SK-N-SH (cell line): ENCODE measurements at regions not wholly inside any gene's neighbourhood (a gene's known extent, or its start where the extent isn't known, plus 50 kb on each side); places are given as distances from the start of the nearest gene placed in this dataset.

Experiments used
- CTCF ChIA-PET: fragments of 300-600, 350-600 bp; formaldehyde crosslinking; extraction: SDS; loops from one replicate; lab custom pipeline; 2021; lab: Yijun Ruan, JAX
- POLR2A ChIA-PET: fragments of 350-600 bp; sonication (Branson Sonifier 250); formaldehyde crosslinking; extraction: SDS; loops from one replicate; lab custom pipeline; 2020; ENCODE audit warnings: antibody characterized with exemption, inconsistent platforms; lab: Yijun Ruan, JAX
- DNase-seq: peaks from one replicate; pipeline ENCODE4 v3.0.0; 2012
- H2AFZ ChIP-seq: fragments of 200-600 bp; sonication (generic); 2 replicates; pipeline ENCODE4 v1.8.1; 2016; ENCODE audit warnings: antibody characterized with exemption, mild to moderate bottlenecking, low read depth
- H3F3A ChIP-seq: fragments of 200-600 bp; sonication (generic); replicated peaks from 2 replicates; pipeline ENCODE3; 2016; ENCODE audit warnings: antibody characterized with exemption, mild to moderate bottlenecking; ENCODE audit not compliant: insufficient read depth
- H3K27ac ChIP-seq, 2 experiments: fragments of 200-500 bp in 1 of 2; fragments of 200-600 bp in 1 of 2; sonication (Bioruptor generic) in 1 of 2; sonication (generic), shearing (Covaris generic) in 1 of 2; 2 replicates each; pipeline versions ENCODE4 v1.5.1 to v1.6.1; 2014 to 2016; ENCODE audit warnings: low read depth in 2 of 2, inconsistent platforms in 1 of 2, low read length in 1 of 2, mild to moderate bottlenecking in 1 of 2, mixed read lengths in 1 of 2
- H3K27me3 ChIP-seq: fragments of 200-600 bp; sonication (generic), shearing (Covaris generic); 2 replicates; pipeline ENCODE4 v1.6.1; 2016; ENCODE audit warnings: mixed run types; ENCODE audit not compliant: insufficient read depth
- H3K36me3 ChIP-seq, 2 experiments: fragments of 200-500 bp in 1 of 2; fragments of 200-600 bp in 1 of 2; sonication (Bioruptor generic) in 1 of 2; sonication (generic) in 1 of 2; replicated peaks in 1 of 2; 2 replicates each; pipeline versions ENCODE3 to v1.5.1; 2014 to 2016; ENCODE audit warnings: low read length in 1 of 2, mild to moderate bottlenecking in 1 of 2; ENCODE audit not compliant: insufficient read depth in 2 of 2, control insufficient read depth in 1 of 2
- H3K4me1 ChIP-seq, 2 experiments: fragments of 200-500 bp in 1 of 2; fragments of 200-600 bp in 1 of 2; sonication (Bioruptor generic) in 1 of 2; sonication (generic), shearing (Covaris generic) in 1 of 2; 2 replicates each; pipeline versions ENCODE4 v1.5.1 to v1.6.1; 2014 to 2016; ENCODE audit warnings: low read depth in 1 of 2, low read length in 1 of 2, mixed run types in 1 of 2; ENCODE audit not compliant: insufficient read depth in 2 of 2, control insufficient read depth in 1 of 2
- H3K4me2 ChIP-seq: fragments of 200-600 bp; sonication (generic), shearing (Covaris generic); 2 replicates; pipeline ENCODE4 v1.6.1; 2017; ENCODE audit warnings: mixed run types
- H3K4me3 ChIP-seq, 2 experiments: fragments of 200-500 bp in 1 of 2; fragments of 200-600 bp in 1 of 2; sonication (Bioruptor generic) in 1 of 2; sonication (generic), shearing (Covaris generic) in 1 of 2; 2 replicates each; pipeline versions ENCODE4 v1.5.1 to v1.8.1; 2014 to 2016; ENCODE audit warnings: low read depth in 2 of 2, inconsistent platforms in 1 of 2, low read length in 1 of 2, mild to moderate bottlenecking in 1 of 2, mixed read lengths in 1 of 2, moderate library complexity in 1 of 2
- H3K79me2 ChIP-seq: fragments of 200-600 bp; sonication (generic); 2 replicates; pipeline ENCODE4 v1.8.1; 2017; ENCODE audit warnings: mild to moderate bottlenecking; ENCODE audit not compliant: insufficient read depth
- H3K9ac ChIP-seq: fragments of 200-600 bp; sonication (generic); 2 replicates; pipeline ENCODE4 v1.6.1; 2017; ENCODE audit warnings: mixed run types
- H3K9me2 ChIP-seq: fragments of 200-600 bp; sonication (generic); 2 replicates; pipeline ENCODE4 v1.6.1; 2017; ENCODE audit warnings: mixed run types
- H3K9me3 ChIP-seq: fragments of 200-600 bp; sonication (generic); 2 replicates; pipeline ENCODE4 v1.6.1; 2017; ENCODE audit warnings: mixed run types, mild to moderate bottlenecking, moderate library complexity
- H4K20me1 ChIP-seq: fragments of 200-600 bp; sonication (generic); 2 replicates; pipeline ENCODE4 v1.6.1; 2017; ENCODE audit warnings: mild to moderate bottlenecking, mixed run types; ENCODE audit not compliant: insufficient read depth
- CHD2 ChIP-seq: fragments of 150-350 bp; IDR thresholded peaks from 2 replicates; pipeline ENCODE4 v1.6.1; 2018; ENCODE audit warnings: low read length; ENCODE audit not compliant: partially characterized antibody
- CTCF ChIP-seq: fragments of 200-600 bp; sonication (generic); IDR thresholded peaks from 2 replicates; pipeline ENCODE4 v1.6.1; 2017; ENCODE audit warnings: antibody characterized with exemption, mild to moderate bottlenecking, moderate library complexity
- EP300 ChIP-seq, 2 experiments: IDR thresholded peaks; 2 replicates each; pipeline versions ENCODE4 v1.4.0 to v1.6.1; 2012; ENCODE audit warnings: borderline replicate concordance in 1 of 2, low read depth in 1 of 2, low read length in 1 of 2
- FOSL2 ChIP-seq: IDR thresholded peaks from 2 replicates; pipeline ENCODE4 v1.4.0; 2012; ENCODE audit warnings: low read depth, mild to moderate bottlenecking, moderate library complexity, borderline replicate concordance
- FOXJ3 ChIP-seq: sonication (generic); formaldehyde crosslinking; IDR thresholded peaks from 2 replicates; pipeline ENCODE4 v1.5.1; 2020; ENCODE audit warnings: mild to moderate bottlenecking, missing genetic modification reagents
- GABPA ChIP-seq: IDR thresholded peaks from 2 replicates; pipeline ENCODE4 v1.4.0; 2012; ENCODE audit warnings: low read depth, mild to moderate bottlenecking
- GATA2 ChIP-seq: sonication (generic); formaldehyde crosslinking; IDR thresholded peaks from 2 replicates; pipeline ENCODE4 v1.5.0; 2020; ENCODE audit warnings: mild to moderate bottlenecking, missing genetic modification reagents
- IRF3 ChIP-seq: fragments of 150-350 bp; IDR thresholded peaks from 2 replicates; pipeline ENCODE4 v1.6.1; 2016; ENCODE audit warnings: mild to moderate bottlenecking, low read depth, low read length
- MAX ChIP-seq: IDR thresholded peaks from 2 replicates; pipeline ENCODE4 v1.4.0; 2012; ENCODE audit warnings: low read depth
- MEF2A ChIP-seq: IDR thresholded peaks from 2 replicates; pipeline ENCODE4 v1.4.0; 2012; ENCODE audit warnings: low read depth, borderline replicate concordance
- MXI1 ChIP-seq: IDR thresholded peaks from 2 replicates; pipeline ENCODE4 v1.6.1; 2012; ENCODE audit warnings: mild to moderate bottlenecking, low read depth, low read length, improper control_type of control experiment
- NFIC ChIP-seq: IDR thresholded peaks from 2 replicates; pipeline ENCODE4 v1.4.0; 2012; ENCODE audit warnings: borderline replicate concordance
- NRF1 ChIP-seq: IDR thresholded peaks from 2 replicates; pipeline ENCODE4 v1.6.1; 2012; ENCODE audit warnings: low read depth, mild to moderate bottlenecking, low read length
- POLR2AphosphoS5 ChIP-seq: IDR thresholded peaks from 2 replicates; pipeline ENCODE4 v1.6.1; 2012; ENCODE audit warnings: low read depth, low read length
- RCOR1 ChIP-seq: fragments of 150-350 bp; IDR thresholded peaks from 2 replicates; pipeline ENCODE4 v1.6.1; 2017; ENCODE audit warnings: antibody characterized with exemption, low read length
- RFX5 ChIP-seq: IDR thresholded peaks from 2 replicates; pipeline ENCODE4 v1.6.1; 2012; ENCODE audit warnings: mild to moderate bottlenecking, improper control_type of control experiment, low read length
- SIN3A ChIP-seq: IDR thresholded peaks from 2 replicates; pipeline ENCODE4 v1.6.1; 2012; ENCODE audit warnings: low read depth, mild to moderate bottlenecking, low read length, moderate library complexity, borderline replicate concordance
- TCF12 ChIP-seq: IDR thresholded peaks from 2 replicates; pipeline ENCODE4 v1.4.0; 2012
- TEAD4 ChIP-seq: IDR thresholded peaks from 2 replicates; pipeline ENCODE4 v1.4.0; 2012; ENCODE audit warnings: mild to moderate bottlenecking, borderline replicate concordance; ENCODE audit not compliant: insufficient read depth
- USF1 ChIP-seq: IDR thresholded peaks from 2 replicates; pipeline ENCODE4 v1.4.0; 2012; ENCODE audit warnings: low read depth, borderline replicate concordance
- YY1 ChIP-seq: IDR thresholded peaks from 2 replicates; pipeline ENCODE4 v1.4.0; 2012; ENCODE audit warnings: low read depth, mild to moderate bottlenecking
- WGBS: methylation state at CpG from one replicate; pipeline ENCODE4 v1.1.6; 2017; ENCODE audit warnings: low lambda C conversion rate; 5-methylcytosine and 5-hydroxymethylcytosine counted together
- TF ChIP-seq, protein P1 (sequence below): IDR thresholded peaks from 2 replicates; pipeline ENCODE4 v1.4.0; 2012; ENCODE audit warnings: low read depth, borderline replicate concordance
- TF ChIP-seq, protein P2 (sequence below): fragments of 150-350 bp; IDR thresholded peaks from 2 replicates; pipeline ENCODE4 v1.6.1; 2017; ENCODE audit warnings: antibody characterized with exemption, low read length, low read depth, borderline replicate concordance

DNA sequence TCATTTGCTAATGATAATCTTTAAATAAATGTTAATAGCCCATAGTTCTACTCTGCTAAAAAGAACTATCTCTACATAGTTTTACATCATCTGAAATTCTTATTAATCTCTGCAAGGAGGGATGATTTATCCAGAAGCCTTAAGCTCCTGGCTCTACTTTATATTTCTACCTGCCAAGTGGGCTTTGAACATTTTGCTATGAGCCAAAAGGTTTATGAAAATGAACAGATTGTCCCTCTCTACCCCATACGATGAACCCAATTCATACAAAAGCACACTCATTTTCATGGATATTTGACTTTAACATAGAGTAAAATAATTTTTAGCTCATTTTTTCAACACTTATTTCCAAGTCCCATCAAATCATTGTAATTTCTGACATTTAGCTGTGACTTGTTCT is 611.0 kb downstream of the NSUN3 start:
- no peak overlapping the region for H3K4me2 ChIP-seq
- no peaks in the 10 kb centered on the region for H3K9me3 ChIP-seq
- POLR2A ChIA-PET: no interaction called here
- H4K20me1 ChIP-seq: no peaks in the 10 kb centered on the region
- no peaks in the 10 kb centered on the region for H3K27me3 ChIP-seq
- H3K79me2 ChIP-seq: no peaks in the 10 kb centered on the region
- no peak overlapping the region for H3K27ac ChIP-seq
- H3K4me3 ChIP-seq: no peak overlapping the region
- 70% methylated on average over 1 of the region's 1 CpG for WGBS
- H2AFZ ChIP-seq: no peak overlapping the region
- no peaks in the 10 kb centered on the region for H3K9me2 ChIP-seq
- no peak overlapping the region for H3K9ac ChIP-seq
- no peaks in the 10 kb centered on the region for H3F3A ChIP-seq
- H3K4me1 ChIP-seq: no peaks in the 10 kb centered on the region
- H3K36me3 ChIP-seq: no peaks in the 10 kb centered on the region
- TF ChIP-seq TEAD4 (no peak), TCF12 (no peak), IRF3 (no peak), POLR2AphosphoS5 (no peak), CHD2 (no peak), RCOR1 (no peak), GATA2 (CRISPR knock-in tag) (no peak), NRF1 (no peak), FOSL2 (no peak), NFIC (no peak), YY1 (no peak), MEF2A (no peak), CTCF (no peak), FOXJ3 (CRISPR knock-in tag) (no peak)
- TF ChIP-seq, protein P1, sequence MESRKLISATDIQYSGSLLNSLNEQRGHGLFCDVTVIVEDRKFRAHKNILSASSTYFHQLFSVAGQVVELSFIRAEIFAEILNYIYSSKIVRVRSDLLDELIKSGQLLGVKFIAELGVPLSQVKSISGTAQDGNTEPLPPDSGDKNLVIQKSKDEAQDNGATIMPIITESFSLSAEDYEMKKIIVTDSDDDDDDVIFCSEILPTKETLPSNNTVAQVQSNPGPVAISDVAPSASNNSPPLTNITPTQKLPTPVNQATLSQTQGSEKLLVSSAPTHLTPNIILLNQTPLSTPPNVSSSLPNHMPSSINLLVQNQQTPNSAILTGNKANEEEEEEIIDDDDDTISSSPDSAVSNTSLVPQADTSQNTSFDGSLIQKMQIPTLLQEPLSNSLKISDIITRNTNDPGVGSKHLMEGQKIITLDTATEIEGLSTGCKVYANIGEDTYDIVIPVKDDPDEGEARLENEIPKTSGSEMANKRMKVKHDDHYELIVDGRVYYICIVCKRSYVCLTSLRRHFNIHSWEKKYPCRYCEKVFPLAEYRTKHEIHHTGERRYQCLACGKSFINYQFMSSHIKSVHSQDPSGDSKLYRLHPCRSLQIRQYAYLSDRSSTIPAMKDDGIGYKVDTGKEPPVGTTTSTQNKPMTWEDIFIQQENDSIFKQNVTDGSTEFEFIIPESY: no peak
- TF ChIP-seq, all 33 proteins: peak for 0
- CTCF ChIA-PET: no interaction called here
- no peak for DNase-seq

- H3K9ac ChIP-seq: no peak overlapping the region
- H3K4me1 ChIP-seq: no peaks in the 10 kb centered on the region
- no peaks in the 10 kb centered on the region for H3K79me2 ChIP-seq
- no peaks in the 10 kb centered on the region for H3F3A ChIP-seq
- no peaks in the 10 kb centered on the region for H3K9me3 ChIP-seq
- no peak overlapping the region for H3K27ac ChIP-seq
- no peaks in the 10 kb centered on the region for H3K9me2 ChIP-seq
- H2AFZ ChIP-seq: no peak overlapping the region
- H3K4me2 ChIP-seq: no peak overlapping the region
- H3K27me3 ChIP-seq: no peaks in the 10 kb centered on the region
- H3K4me3 ChIP-seq: no peak overlapping the region
- ChIA-PET CTCF (no interaction called here), POLR2A (no interaction called here)
- H3K36me3 ChIP-seq: no peaks in the 10 kb centered on the region
- DNase-seq: no peak
- 21% methylated on average over 1 of the region's 1 CpG for WGBS
- no peaks in the 10 kb centered on the region for H4K20me1 ChIP-seq
- TF ChIP-seq TEAD4: no peak
- TF ChIP-seq GATA2 (CRISPR knock-in tag): no peak
- no peak for TF ChIP-seq EP300 (IDR thresholded peaks at IDR 0.05; ENCODE audit: borderline replicate concordance in 1 of 2, low read depth in 1 of 2, low read length in 1 of 2)
- TF ChIP-seq, protein P2, sequence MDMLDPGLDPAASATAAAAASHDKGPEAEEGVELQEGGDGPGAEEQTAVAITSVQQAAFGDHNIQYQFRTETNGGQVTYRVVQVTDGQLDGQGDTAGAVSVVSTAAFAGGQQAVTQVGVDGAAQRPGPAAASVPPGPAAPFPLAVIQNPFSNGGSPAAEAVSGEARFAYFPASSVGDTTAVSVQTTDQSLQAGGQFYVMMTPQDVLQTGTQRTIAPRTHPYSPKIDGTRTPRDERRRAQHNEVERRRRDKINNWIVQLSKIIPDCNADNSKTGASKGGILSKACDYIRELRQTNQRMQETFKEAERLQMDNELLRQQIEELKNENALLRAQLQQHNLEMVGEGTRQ: no peak
- no peak for TF ChIP-seq NRF1
- no peak for TF ChIP-seq MAX
- TF ChIP-seq RCOR1: no peak
- no peak for TF ChIP-seq USF1
- no peak for TF ChIP-seq YY1
- TF ChIP-seq SIN3A: no peak
- no peak for TF ChIP-seq FOSL2
- TF ChIP-seq MXI1: no peak
- TF ChIP-seq GABPA: no peak
- TF ChIP-seq RFX5: no peak
These were observed 623.3 kb downstream of the NSUN3 start for GRCh38 chr3:94686208-94686607.
